NCI-H526 (cell line): ENCODE measurements at regions not wholly inside any gene's neighbourhood (a gene's known extent, or its start where the extent isn't known, plus 50 kb on each side); places are given as distances from the start of the nearest gene placed in this dataset.
"Not testable (repeated sequence)": the region's sequence is repeated elsewhere in the genome, so short reads cannot be mapped to it uniquely, and the experiment has no call there.

ENCODE experiments used
- DNase-seq, 2 experiments: peaks; one replicate each; lab custom pipeline; 2025; lab: John Stamatoyannopoulos, UW

DNA sequence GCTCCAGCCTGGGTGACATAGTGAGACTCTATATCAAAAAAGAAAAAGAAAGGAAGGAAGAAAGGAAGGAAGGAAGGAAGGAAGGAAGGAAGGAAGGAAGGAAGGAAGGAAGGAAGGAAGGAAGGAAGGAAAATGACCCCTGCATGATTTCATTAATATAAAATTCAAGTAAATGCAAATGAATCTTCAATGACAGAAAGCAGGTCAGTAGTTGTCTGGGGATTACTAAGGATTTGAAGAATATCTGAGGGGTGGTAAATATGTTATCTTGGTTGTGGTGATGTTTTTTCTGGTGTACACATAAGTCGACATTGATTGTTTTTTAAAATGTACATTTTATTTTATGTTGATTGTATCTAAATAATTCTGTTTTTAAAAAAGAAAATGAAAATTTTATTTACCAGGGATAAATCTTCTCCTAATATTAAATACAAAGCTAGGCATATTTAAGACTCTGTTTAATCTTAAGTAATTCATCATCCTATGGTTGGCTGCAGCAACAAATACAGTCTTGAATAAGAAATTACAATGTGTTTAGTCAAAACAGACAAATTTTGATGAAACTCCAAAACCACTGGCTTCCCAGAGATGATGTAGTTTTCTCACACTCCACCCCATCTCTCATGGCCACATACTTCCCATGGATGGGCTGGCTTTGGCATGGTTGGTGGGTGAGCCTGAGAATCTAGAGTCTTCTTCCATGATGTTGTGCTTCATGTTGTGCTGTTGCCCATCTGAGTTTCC is 314.7 kb upstream of the REG3G start:
- no peak for DNase-seq

DNA sequence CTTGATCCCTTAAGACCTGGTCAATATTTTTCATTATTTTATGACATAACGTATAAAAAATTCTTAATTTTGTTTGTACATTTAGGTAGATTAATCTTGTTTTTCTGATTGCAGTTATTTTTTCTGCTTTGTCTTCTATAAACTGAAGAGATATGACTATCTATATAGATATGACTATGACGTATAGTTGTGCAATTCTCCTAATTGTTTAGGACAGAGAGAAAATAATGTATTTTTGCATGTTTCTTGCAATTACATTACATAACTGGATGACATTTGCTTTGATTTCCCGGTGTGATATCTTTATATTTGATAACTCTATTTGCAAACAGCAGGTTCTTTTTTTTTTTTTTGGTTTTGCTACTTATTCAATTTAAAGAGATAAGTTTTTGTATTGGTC is 310.2 kb upstream of the REG3G start:
- DNase-seq = no peak

DNA sequence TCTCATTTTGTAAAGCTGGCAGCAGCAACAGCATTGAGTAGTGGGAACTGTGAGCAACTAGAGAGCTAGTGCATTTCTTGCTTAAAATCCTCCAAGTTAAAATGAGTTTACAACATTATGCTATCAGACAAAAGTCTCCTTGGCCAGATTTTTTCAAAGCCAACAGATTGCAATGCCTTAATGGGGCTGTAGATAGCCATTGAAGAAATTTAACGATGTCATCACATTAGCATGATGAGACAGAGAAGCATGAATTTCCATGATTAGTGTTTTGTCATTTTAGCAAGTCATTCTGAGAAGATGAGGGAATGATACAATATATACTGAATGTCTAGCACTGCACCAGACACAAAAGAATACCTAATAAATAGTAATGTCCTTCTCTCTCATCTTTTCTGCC is 307.5 kb upstream of the REG3G start:
- DNase-seq = no peak

DNA sequence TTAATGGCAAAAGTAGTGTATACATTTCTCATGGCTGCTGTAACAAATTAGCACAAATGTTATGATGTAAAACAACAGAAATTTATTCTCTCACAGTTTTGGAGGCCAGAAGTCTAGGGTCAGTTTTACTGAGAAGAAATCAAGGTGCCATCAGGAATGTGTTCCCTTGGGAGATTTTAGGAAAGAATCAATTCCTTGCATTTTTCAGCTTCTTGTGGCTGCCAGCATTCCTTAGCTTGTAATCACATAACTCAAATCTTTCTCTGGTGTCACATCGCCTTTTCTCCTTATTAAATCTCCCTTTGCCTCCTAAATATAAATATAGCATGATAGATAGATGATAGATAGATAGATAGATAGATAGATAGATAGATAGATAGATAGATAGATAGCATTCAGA is 307.0 kb upstream of the REG3G start:
- no peak for DNase-seq

DNA sequence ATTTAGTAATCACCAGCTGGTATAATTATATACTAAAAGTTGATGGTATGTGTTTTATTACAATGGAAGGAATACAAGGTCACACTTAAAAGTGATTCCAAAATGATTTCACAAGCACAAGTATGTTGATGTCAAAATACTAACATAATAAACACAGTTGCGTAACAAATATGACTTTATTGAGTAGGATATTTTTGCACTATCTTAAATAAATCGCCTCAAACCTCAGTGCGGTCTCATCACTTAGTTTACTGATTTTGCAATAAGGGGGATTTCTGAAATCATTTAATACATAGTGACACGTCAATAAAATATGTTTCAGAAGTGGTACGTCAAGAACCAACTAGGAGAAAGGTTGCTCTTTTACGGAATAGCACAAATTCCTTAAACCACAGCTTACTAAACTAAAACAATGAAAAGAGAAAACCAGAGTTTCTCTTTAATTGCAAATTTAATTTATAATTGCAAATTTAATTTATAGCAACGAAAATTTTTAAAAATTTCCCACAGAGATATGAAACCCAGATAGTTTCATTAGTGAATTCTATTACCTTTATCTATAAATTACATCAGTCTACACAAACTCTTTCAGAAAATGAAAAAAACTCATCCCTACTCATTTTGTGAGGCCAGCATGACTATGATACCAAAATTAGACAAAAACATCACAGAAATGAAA is 304.0 kb upstream of the REG3G start:
- DNase-seq = no peak

DNA sequence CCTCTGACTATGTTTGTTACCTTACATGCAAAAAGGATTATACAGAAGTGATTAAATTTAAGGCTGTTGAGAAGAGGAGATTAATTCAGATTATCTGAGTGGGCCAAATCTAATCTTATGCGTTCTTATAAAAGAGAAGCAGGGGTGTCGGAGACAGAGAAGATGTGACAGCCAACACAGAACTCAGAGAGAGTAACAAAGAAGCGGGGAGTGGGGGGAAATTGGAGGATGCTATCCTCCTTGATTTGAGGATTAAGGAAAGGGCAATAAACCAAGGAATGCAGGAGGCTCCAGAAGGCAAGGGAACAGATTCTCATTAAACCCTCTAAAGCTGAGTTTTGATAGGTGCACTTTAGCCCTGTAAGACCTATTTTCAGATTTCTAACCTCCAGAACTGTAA is 291.3 kb upstream of the REG3G start:
- DNase-seq = no peak

DNA sequence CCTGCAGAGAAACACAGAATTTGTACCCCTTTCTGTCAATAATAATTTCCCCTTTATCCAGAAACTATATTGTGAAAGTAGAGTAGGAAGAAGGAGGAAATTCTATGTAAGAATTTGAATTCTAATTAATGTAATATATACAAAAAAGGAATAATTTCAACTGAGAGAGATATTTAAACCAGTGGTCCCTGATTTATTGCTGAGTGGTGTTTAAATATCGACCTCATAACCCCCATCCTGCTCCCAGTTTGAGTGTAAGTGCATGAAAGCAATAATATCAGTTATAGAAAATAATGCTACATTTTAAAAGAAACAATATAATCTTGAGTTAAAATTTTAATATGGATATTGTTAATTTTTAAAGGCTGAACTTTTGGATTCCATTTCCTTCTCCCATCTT is 286.2 kb upstream of the REG3G start:
- no peak for DNase-seq

DNA sequence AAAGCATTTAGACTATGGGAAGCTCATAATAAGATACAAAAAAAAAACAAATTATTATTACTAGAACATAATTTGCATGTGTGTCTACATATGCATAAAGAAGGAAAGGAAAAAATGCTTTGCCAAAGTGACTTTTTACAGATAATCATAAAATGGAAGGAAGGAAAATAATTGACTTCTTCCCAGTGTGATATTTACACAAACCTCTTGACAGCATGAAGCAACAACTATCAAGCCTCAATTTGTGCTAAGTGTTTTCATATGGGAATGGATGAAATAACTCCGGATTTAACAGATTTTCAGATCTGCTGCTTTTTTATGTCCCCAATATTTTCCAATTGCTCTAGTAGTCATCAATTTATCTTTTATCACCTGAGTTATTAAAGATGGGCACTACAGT is 275.9 kb upstream of the REG3G start:
- no peak for DNase-seq

DNA sequence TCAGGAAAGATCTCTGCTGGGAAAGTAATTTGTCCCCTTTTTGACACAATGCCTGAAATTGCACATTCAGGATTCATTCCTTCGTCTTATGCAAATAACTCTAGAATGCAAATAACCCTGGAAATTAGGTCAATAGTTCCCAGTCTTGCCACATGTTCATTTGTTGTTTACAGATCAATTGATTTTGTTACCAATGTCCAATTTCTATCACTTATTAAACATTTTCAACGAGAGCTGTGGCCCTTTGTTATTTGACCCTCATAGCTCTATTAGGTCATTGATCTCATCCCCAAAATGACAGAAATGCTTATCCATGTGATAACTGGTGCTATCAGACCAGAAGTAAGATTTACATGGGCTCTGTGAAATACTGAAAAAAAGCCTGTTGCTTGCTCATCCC is 275.3 kb upstream of the REG3G start:
- DNase-seq = no peak

DNA sequence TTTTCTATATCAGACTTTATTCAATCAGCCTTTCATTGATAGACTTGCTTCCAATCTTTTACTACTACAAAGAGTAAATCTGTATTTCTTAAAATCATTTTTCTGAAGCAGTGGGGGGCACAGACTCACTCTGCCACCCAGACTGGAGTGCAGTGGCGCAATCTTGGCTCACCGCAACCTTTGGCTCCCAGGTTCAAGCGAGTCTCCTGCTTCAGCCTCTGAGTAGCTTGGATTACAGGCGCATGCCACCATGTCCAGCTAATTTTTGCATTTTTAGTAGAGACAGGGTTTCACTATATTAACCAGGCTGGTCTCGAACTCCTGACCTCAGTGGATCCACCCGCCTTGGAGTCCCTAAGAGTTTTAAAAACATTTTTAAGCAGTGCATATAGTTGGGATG is 270.6 kb upstream of the REG3G start:
- DNase-seq = no peak

DNA sequence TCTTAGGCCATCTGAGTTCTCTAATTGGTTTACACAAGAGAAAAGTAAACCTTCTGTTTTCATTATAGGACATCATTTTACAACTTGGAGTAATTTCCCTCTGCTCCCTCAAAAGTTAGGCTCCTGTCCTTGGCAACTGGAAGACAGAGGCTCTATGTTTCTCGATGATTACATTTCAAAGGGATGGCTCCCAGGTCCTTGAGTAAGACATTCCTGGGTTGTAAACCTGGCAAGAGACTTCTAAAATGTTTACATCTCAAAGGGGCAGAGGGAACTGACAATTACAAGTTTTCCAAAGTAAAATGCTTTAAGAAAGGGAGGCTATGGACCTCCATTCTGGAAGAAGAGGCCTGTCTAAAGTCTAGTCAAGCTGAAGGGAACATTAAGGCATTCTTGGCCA is 268.3 kb upstream of the REG3G start:
- DNase-seq = no peak

DNA sequence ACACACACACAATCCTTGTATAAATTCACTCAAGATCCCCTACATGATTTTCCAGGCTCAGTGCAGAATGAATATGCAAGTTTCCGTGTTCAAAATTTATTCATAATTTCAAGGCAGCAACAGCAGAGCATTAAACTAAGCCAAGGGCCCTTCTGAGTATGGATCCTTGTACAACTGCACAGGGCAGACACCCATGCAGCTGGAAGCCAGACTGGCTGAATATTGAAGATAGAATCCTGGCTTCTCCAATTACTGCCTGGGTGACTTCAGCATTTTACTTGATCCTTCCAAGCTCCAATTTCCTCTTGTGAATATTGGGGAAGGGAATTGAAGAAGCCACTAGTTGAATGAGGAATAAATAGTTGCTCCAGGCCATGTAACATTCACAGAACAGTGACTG is 267.9 kb upstream of the REG3G start:
- DNase-seq = no peak

DNA sequence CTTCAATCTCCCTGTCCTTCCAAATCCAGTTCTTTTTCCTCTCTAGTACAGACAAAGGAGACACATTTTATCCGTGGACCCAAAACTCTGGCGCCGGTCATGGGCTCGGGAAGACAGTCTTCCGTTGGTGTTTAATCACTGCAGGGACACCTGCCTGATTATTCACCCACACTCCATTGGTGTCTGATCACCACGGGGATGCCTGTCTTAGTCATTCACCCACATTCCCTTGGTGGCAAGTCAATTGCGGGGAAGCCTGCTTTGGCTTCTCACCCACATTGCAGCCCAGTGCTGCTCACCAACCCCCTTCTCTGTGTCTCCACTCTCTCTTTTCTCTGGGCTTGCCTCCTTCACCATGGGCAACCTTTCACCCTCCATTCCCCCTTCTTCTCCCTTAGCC is 266.7 kb upstream of the REG3G start:
- DNase-seq = not testable (repeated sequence)

DNA sequence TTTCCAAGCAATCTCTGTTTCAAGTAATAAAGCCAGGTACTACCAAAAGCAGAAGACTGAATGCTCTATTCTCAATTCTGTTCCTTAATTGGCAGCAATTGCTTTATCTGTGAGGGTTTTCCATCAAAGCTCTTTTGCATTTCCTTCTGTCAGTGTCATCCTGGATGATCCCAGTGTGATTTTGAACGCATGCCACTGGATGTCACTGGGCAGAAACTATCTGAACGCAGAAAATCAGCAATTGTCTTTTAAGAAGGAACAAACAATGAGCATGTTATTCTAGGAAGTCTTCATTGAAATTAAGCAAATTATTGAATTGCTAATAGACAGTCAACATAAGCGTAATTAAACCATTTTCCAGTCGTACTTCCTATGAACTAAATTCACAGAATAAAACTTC is 259.0 kb upstream of the REG3G start:
- no peak for DNase-seq

DNA sequence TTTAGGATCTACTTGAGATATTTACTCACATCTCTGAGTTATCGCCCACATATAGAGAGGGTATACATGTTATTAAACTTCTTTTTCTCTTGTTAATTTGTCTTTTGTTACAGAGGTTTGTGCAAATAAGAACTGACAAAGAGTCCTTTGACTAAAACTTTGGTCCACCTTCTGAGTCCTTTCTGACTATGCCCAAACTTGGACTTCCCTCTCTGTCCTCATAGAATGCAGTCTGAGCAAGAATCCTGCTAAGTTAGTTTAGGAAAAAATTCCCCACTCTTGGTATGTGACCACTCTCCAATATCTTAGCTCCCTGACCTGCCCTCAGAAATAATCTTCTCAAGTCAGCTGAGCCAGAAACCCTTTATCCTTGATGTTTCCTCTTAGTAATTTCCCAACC is 257.5 kb upstream of the REG3G start:
- DNase-seq = no peak

DNA sequence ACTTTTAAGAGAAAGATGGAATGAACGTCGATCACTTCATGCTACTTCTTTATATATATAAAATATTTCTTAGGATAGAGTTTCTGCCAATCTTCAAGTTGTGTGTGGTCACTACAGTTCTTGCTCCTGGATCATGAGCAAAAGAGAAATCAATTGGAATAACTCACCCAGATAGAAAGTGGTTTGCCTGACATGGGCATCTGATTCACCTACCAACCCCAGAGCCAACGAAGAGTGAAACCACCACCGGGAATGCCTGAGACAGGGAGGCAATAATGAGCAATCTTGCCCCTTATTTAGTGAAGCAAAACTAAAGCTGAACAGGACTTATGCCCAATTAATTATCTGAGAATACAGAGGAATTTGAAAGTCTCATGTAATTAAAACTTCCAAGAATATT is 250.2 kb upstream of the REG3G start:
- no peak for DNase-seq

DNA sequence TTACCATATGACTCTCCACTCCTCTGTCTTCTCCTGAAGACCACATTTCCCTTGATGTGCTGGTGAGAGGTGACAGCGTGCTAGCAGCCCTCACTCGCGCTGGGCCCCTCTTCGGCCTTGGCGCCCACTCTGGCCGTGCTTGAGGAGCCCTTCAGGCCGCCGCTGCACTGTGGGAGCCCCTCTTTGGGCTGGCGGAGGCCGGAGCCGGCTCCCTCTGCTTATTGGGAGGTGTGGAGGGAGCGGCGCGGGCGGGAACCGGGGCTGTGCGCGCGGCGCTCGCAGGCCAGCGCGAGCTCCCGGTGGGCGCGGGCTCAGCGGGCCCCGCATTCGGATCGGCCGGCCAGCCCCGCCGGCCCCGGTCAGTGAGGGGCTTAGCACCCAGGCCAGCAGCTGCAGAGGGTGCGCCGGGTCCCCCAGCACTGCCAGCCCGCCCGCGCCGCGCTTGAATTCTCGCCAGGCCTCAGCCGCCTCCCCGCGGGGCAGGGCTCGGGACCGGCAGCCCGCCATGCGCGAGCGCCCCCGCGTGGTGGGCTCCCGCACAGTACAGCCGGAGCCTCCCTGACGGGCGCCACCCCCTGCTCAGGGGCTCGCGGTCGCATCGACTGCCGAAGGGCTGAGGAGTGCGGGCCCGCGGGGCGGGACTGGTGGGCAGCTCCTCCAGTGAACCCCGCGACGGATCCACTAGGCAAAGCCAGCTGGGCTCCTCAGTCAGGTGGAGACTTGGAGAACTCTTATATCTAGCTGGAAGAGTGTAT is 246.6 kb upstream of the REG3G start:
- DNase-seq = no peak

DNA sequence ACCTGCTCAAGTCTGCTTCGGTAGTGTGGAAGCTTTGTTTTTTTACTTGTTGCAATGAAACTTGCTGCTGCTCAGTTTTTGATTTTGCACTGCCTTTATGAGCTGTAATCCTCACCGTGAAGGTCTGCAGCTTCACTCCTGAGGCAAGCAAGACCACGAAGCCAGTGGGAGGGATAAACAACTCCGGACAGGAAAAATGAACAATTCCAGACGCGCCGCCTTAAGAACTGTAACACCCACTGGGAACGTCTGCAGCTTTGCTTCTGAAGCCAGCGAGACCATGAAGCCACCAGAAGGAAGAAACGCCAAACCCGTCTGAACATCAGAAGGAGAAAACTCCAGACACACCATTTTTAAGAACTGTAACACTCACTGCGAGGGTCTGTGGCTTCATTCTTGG is 245.7 kb upstream of the REG3G start:
- DNase-seq = no peak

DNA sequence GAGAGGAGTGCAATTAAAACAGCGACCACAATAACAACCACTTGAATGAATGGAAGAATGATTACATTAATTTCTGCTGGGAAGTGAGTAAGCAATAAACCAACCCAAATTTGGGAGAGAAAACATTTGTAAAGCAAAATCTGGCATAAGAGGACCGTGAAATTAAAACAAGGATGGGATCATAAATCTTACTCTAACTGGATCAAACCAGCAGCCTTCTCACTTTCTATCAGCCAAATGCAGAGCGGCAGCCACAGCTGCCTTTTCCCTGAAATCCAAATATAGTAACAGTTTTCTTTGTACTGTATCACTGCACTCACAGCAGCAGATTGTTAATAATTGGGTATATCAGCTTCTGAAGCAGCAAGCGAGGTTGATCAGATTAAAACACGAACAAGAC is 245.2 kb upstream of the REG3G start:
- no peak for DNase-seq

DNA sequence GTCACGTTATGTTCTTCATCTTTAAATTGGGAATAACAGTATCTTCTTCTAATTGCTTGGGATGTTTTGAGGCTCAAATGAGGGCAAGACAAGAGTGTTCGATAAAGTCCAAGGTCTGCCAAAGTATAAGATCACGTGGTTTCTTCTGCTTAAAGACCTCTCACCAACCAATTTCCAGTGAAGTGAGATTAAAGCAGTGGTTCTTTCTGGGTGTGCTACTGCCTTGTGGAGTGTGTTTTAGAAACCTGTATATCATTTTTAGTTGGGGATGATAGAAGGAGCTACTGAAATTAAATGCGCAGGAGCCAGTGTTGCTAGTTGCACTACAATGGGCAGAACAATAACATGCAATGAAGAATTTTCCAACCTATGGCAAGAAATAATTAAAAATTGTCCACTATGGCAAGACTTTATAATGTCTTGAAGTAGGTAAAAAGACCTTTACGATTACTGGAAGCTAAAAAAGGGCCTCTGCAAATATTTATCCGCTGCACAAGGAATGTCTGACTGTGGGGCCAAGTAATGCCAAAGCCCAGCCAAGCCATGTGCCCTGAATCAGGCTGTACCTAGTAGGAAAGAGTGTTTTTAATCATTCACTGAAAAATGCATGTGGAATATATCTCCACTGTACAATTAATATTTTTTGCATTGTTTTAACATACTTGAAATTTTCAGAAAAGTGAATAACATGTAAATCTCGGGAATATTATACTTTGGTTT is 244.5 kb upstream of the REG3G start:
- no peak for DNase-seq

DNA sequence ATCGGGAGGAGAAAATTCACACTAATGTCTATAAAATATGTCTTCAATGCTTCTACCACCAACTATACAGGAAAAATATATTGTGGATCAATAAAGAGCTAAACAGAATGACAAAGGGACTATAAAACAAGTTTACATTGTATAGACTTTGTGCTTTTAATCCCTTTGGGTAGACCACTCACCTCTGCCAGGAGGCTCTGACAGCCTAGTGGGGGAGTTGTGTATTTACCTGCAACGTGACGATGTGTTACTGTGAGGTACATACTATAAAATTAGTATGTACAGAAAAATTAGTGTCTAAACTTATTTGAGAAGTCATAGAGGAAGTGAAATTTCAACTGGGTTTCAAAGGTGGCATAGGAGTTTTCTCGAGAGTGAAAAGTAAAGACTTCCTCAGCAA is 243.3 kb upstream of the REG3G start:
- no peak for DNase-seq

DNA sequence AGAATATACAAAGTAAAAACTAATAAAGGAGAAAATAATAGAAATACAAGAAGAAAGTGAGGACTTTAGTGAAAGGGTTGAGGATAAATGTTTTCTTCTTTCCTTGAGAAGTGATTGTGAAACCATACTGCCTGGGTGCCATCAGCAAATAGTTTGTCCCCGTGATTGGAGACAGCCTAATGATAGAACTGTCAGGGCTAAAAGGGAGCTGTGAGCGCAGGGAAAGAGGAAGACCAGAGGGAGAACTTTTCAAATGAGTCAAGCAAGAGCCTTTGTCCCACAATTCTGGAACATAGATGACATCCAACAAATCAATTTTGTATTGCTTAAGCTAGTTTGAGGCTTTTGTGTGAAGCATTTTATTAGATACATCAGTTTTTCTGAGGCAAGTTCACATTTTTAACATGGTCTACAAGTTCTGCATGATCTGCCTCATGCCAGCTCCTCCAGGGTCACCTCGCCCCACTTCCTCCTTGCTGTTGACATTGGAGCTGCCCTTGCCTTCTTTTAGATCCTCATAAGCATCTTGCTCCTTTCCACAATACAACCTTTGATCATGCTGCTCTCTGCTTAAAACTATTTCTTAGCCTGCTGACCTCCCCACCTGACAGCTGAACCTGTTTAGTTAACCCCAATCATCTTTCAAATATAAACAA is 213.4 kb upstream of the REG3G start:
- DNase-seq = no peak
